Vagina (tissue), 2 donors: ENCODE measurements at regions not wholly inside any gene's neighbourhood (a gene's known extent, or its start where the extent isn't known, plus 50 kb on each side); places are given as distances from the start of the nearest gene placed in this dataset.

Source experiments
- POLR2A ChIP-seq, 2 donors: fragments of 450-650 bp; IDR thresholded peaks; one replicate each; pipeline ENCODE4 v1.6.1; 2017; ENCODE audit warnings: antibody characterized with exemption in 2 of 2, mild to moderate bottlenecking in 2 of 2, moderate library complexity in 2 of 2
- POLR2AphosphoS5 ChIP-seq, 2 donors: sonication (generic); formaldehyde crosslinking; IDR thresholded peaks; one replicate each; pipeline ENCODE4 v1.9.0; 2017; ENCODE audit warnings: antibody characterized with exemption in 2 of 2, mild to moderate bottlenecking in 2 of 2, low read depth in 1 of 2; ENCODE audit not compliant: insufficient read depth in 1 of 2
- TF ChIP-seq, protein P1 (sequence below), 3 experiments: fragments of 450-650 bp in 2 of 3; fragments of 200-600 bp in 1 of 3; sonication (generic) in 1 of 3; IDR thresholded peaks; one replicate each; pipeline ENCODE4 v1.5.1; 2017 to 2019; ENCODE audit warnings: antibody characterized with exemption in 3 of 3, mild to moderate bottlenecking in 2 of 3, moderate library complexity in 2 of 3

DNA sequence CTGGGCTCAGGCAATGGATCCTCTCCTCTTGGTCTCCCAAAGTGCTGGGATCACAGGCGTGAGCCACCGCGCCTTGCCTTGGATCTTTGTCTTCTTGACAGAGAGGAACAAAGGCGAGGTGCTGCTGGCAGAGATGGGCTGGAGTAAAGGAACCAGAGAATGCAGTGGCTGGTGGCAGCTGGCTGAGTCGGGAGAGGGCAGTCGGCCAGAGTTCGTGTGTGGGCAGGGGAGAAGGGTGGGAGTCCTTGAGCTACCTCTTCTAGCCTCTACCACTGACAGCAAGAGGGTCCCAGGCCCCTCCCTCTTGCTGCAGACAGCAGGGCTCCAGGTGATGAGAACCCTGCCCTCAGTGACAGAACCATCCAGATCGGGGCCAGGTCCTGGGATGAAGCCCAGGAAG lies 86.2 kb upstream of the LINC01488 start:
- TF ChIP-seq, protein P1, sequence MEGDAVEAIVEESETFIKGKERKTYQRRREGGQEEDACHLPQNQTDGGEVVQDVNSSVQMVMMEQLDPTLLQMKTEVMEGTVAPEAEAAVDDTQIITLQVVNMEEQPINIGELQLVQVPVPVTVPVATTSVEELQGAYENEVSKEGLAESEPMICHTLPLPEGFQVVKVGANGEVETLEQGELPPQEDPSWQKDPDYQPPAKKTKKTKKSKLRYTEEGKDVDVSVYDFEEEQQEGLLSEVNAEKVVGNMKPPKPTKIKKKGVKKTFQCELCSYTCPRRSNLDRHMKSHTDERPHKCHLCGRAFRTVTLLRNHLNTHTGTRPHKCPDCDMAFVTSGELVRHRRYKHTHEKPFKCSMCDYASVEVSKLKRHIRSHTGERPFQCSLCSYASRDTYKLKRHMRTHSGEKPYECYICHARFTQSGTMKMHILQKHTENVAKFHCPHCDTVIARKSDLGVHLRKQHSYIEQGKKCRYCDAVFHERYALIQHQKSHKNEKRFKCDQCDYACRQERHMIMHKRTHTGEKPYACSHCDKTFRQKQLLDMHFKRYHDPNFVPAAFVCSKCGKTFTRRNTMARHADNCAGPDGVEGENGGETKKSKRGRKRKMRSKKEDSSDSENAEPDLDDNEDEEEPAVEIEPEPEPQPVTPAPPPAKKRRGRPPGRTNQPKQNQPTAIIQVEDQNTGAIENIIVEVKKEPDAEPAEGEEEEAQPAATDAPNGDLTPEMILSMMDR (IDR thresholded peaks at IDR 0.05) = no peak
- TF ChIP-seq POLR2A (IDR thresholded peaks at IDR 0.05) = no peak
- no peak for TF ChIP-seq POLR2AphosphoS5 (IDR thresholded peaks at IDR 0.05; ENCODE audit: insufficient read depth in 1 of 2, low read depth in 1 of 2)
